SK-N-SH treated with all-trans-retinoic acid at 6 μM for 48 hours (cell line): ENCODE measurements at regions not wholly inside any gene's neighbourhood (a gene's known extent, or its start where the extent isn't known, plus 50 kb on each side); places are given as distances from the start of the nearest gene placed in this dataset.

Experiments
- ATAC-seq: fragments of 200-7000 bp; cut with Tn5 transposase; 3 replicates; pipeline ENCODE4 v1.9.1; 2020; ENCODE audit warnings: mild to moderate bottlenecking, moderate library complexity
- BACH2 ChIP-seq: fragments of 250-450 bp; sonication (Bioruptor Pico); IDR thresholded peaks from 2 replicates; pipeline ENCODE4 v1.9.0; 2021; ENCODE audit warnings: mild to moderate bottlenecking, borderline replicate concordance
- CREB5 ChIP-seq: fragments of 250-450 bp; sonication (Bioruptor Pico); IDR thresholded peaks from 2 replicates; pipeline ENCODE4 v1.5.1; 2020; ENCODE audit warnings: low read depth, mild to moderate bottlenecking, moderate library complexity
- CSDC2 ChIP-seq: fragments of 250-450 bp; sonication (Bioruptor Pico); IDR thresholded peaks from 2 replicates; pipeline ENCODE4 v1.5.0; 2020; ENCODE audit warnings: mild to moderate bottlenecking, moderate library complexity
- ESRRG ChIP-seq: fragments of 250-450 bp; sonication (Bioruptor Pico); IDR thresholded peaks from 2 replicates; pipeline ENCODE4 v1.6.1; 2021; ENCODE audit warnings: mild to moderate bottlenecking
- GLIS3 ChIP-seq: fragments of 250-450 bp; sonication (Bioruptor Pico); IDR thresholded peaks from 2 replicates; pipeline ENCODE4 v1.5.0; 2020; ENCODE audit warnings: mild to moderate bottlenecking, moderate library complexity
- OSR1 ChIP-seq: fragments of 250-450 bp; sonication (Bioruptor Pico); IDR thresholded peaks from 2 replicates; pipeline ENCODE4 v1.8.0; 2022; ENCODE audit warnings: moderate library complexity, mild to moderate bottlenecking, inconsistent platforms
- PPARA ChIP-seq: fragments of 250-450 bp; sonication (Bioruptor Pico); IDR thresholded peaks from 2 replicates; pipeline ENCODE4 v1.5.0; 2020; ENCODE audit warnings: mild to moderate bottlenecking, borderline replicate concordance
- RARB ChIP-seq: fragments of 250-450 bp; sonication (Bioruptor Pico); IDR thresholded peaks from 2 replicates; pipeline ENCODE4 v1.8.0; 2021; ENCODE audit warnings: mild to moderate bottlenecking, moderate library complexity
- SNAI2 ChIP-seq: fragments of 250-450 bp; sonication (Bioruptor Pico); IDR thresholded peaks from 2 replicates; pipeline ENCODE4 v1.5.0; 2020; ENCODE audit warnings: mild to moderate bottlenecking, moderate library complexity
- TOX ChIP-seq: fragments of 250-450 bp; sonication (Bioruptor Pico); IDR thresholded peaks from 2 replicates; pipeline ENCODE4 v1.8.0; 2021; ENCODE audit warnings: mild to moderate bottlenecking, moderate library complexity, borderline replicate concordance
- ZC3H10 ChIP-seq: fragments of 250-450 bp; sonication (Bioruptor Pico); IDR thresholded peaks from 2 replicates; pipeline ENCODE4 v1.5.1; 2021; ENCODE audit warnings: mild to moderate bottlenecking, moderate library complexity
- ZFP30 ChIP-seq: fragments of 450-650 bp; formaldehyde crosslinking; IDR thresholded peaks from 2 replicates; pipeline ENCODE4 v1.5.0; 2022; ENCODE audit warnings: mild to moderate bottlenecking, moderate library complexity
- ZNF70 ChIP-seq: fragments of 450-650 bp; formaldehyde crosslinking; IDR thresholded peaks from 2 replicates; pipeline ENCODE4 v1.5.0; 2020; ENCODE audit warnings: mild to moderate bottlenecking, moderate library complexity
- ZNF8 ChIP-seq: fragments of 450-650 bp; formaldehyde crosslinking; IDR thresholded peaks from 2 replicates; pipeline ENCODE4 v1.5.0; 2020; ENCODE audit warnings: mild to moderate bottlenecking, moderate library complexity
- TF ChIP-seq, protein P1 (sequence below): fragments of 250-450 bp; sonication (Bioruptor Pico); IDR thresholded peaks from 2 replicates; pipeline ENCODE4 v1.8.0; 2020; ENCODE audit warnings: mild to moderate bottlenecking, moderate library complexity, borderline replicate concordance
- TF ChIP-seq, protein P2 (sequence below): fragments of 250-450 bp; sonication (Bioruptor Pico); IDR thresholded peaks from 2 replicates; pipeline ENCODE4 v1.5.1; 2021; ENCODE audit warnings: mild to moderate bottlenecking, moderate library complexity
- TF ChIP-seq, protein P3 (sequence below): fragments of 250-450 bp; sonication (Bioruptor Pico); IDR thresholded peaks from 2 replicates; pipeline ENCODE4 v1.5.0; 2020; ENCODE audit warnings: mild to moderate bottlenecking, moderate library complexity
- TF ChIP-seq, protein P4 (sequence below): fragments of 250-450 bp; sonication (Bioruptor Pico); IDR thresholded peaks from 2 replicates; pipeline ENCODE4 v1.8.0; 2021; ENCODE audit warnings: low read depth, mild to moderate bottlenecking, moderate library complexity, borderline replicate concordance

DNA sequence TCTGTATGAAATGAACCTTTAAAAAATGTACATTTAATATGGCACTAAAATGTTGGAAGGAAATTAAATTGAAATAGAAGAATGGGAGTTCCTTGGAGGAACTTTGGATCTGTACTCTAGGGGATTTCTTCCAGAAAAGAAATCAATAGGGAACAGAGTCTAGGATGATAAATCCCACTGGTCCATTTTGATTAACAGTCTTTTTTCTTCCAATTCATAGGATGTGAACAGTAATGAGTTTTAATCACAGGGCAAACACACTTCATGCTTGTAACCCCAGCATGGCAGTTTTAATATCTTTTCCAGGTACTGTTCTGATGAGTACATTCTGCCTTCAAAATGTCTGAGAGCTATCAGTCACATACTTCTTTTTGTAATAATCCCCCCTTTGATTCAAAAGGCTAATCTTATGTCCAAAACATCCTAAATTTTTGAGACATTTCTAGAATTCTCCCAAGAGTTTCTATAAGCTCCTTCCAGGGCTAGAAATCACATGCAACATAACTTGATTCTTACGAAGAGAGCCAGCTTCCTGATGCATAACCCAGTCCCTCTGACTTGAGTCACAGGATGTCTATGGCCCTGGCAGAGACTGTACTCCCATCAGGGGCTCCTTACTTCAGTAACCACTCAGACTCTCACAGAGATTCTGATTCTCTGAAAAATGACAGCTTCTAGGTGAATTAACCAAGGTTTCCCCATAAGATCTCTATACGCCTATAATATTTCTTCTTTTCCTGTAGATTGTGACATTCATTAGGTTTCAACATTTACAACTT, 112.9 kb downstream of the SLC36A4 start:
- ATAC-seq: no peak
- TF ChIP-seq ZNF70 (CRISPR knock-in tag) (no peak), CREB5 (CRISPR knock-in tag) (no peak), ESRRG (CRISPR knock-in tag) (no peak), RARB (CRISPR knock-in tag) (no peak), TOX (CRISPR knock-in tag) (no peak), GLIS3 (no peak), OSR1 (CRISPR knock-in tag) (no peak), PPARA (CRISPR knock-in tag) (no peak), ZNF8 (CRISPR knock-in tag) (no peak), CSDC2 (no peak), SNAI2 (CRISPR knock-in tag) (no peak), ZFP30 (CRISPR knock-in tag) (no peak), ZC3H10 (CRISPR knock-in tag) (no peak)
- TF ChIP-seq, protein P1, sequence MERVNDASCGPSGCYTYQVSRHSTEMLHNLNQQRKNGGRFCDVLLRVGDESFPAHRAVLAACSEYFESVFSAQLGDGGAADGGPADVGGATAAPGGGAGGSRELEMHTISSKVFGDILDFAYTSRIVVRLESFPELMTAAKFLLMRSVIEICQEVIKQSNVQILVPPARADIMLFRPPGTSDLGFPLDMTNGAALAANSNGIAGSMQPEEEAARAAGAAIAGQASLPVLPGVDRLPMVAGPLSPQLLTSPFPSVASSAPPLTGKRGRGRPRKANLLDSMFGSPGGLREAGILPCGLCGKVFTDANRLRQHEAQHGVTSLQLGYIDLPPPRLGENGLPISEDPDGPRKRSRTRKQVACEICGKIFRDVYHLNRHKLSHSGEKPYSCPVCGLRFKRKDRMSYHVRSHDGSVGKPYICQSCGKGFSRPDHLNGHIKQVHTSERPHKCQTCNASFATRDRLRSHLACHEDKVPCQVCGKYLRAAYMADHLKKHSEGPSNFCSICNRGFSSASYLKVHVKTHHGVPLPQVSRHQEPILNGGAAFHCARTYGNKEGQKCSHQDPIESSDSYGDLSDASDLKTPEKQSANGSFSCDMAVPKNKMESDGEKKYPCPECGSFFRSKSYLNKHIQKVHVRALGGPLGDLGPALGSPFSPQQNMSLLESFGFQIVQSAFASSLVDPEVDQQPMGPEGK (CRISPR knock-in tag): no peak
- TF ChIP-seq, protein P2, sequence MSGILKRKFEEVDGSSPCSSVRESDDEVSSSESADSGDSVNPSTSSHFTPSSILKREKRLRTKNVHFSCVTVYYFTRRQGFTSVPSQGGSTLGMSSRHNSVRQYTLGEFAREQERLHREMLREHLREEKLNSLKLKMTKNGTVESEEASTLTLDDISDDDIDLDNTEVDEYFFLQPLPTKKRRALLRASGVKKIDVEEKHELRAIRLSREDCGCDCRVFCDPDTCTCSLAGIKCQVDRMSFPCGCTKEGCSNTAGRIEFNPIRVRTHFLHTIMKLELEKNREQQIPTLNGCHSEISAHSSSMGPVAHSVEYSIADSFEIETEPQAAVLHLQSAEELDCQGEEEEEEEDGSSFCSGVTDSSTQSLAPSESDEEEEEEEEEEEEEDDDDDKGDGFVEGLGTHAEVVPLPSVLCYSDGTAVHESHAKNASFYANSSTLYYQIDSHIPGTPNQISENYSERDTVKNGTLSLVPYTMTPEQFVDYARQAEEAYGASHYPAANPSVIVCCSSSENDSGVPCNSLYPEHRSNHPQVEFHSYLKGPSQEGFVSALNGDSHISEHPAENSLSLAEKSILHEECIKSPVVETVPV (CRISPR knock-in tag): no peak
- TF ChIP-seq, protein P3, sequence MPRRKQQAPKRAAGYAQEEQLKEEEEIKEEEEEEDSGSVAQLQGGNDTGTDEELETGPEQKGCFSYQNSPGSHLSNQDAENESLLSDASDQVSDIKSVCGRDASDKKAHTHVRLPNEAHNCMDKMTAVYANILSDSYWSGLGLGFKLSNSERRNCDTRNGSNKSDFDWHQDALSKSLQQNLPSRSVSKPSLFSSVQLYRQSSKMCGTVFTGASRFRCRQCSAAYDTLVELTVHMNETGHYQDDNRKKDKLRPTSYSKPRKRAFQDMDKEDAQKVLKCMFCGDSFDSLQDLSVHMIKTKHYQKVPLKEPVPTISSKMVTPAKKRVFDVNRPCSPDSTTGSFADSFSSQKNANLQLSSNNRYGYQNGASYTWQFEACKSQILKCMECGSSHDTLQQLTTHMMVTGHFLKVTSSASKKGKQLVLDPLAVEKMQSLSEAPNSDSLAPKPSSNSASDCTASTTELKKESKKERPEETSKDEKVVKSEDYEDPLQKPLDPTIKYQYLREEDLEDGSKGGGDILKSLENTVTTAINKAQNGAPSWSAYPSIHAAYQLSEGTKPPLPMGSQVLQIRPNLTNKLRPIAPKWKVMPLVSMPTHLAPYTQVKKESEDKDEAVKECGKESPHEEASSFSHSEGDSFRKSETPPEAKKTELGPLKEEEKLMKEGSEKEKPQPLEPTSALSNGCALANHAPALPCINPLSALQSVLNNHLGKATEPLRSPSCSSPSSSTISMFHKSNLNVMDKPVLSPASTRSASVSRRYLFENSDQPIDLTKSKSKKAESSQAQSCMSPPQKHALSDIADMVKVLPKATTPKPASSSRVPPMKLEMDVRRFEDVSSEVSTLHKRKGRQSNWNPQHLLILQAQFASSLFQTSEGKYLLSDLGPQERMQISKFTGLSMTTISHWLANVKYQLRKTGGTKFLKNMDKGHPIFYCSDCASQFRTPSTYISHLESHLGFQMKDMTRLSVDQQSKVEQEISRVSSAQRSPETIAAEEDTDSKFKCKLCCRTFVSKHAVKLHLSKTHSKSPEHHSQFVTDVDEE: no peak
- TF ChIP-seq, protein P4, sequence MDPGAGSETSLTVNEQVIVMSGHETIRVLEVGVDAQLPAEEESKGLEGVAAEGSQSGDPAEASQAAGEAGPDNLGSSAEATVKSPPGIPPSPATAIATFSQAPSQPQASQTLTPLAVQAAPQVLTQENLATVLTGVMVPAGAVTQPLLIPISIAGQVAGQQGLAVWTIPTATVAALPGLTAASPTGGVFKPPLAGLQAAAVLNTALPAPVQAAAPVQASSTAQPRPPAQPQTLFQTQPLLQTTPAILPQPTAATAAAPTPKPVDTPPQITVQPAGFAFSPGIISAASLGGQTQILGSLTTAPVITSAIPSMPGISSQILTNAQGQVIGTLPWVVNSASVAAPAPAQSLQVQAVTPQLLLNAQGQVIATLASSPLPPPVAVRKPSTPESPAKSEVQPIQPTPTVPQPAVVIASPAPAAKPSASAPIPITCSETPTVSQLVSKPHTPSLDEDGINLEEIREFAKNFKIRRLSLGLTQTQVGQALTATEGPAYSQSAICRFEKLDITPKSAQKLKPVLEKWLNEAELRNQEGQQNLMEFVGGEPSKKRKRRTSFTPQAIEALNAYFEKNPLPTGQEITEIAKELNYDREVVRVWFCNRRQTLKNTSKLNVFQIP: no peak
- TF ChIP-seq, all 23 proteins: peak for 0

GRCh38 chr11:93089474-93090102, 108.2 kb downstream of the SLC36A4 start:
- TF ChIP-seq CREB5 (CRISPR knock-in tag) (no peak), BACH2 (CRISPR knock-in tag) (no peak), ZFP30 (CRISPR knock-in tag) (no peak)
- ATAC-seq: peak; percentile 92
